ENCODE measurements at regions not wholly inside any gene's neighbourhood (a gene's known extent, or its start where the extent isn't known, plus 50 kb on each side); places are given as distances from the start of the nearest gene placed in this dataset.

- Histone ChIP-seq H3K4me1 (ENCODE audit: control insufficient read depth in 2 of 2, insufficient read depth in 2 of 2, low read length in 2 of 2) (no peaks in the 10 kb centered on the region), H3K79me2 (ENCODE audit: control insufficient read depth, insufficient read depth, low read length) (no peaks in the 10 kb centered on the region), H3K4me3 (ENCODE audit: control extremely low read depth in 1 of 5, extremely low read depth in 1 of 5, insufficient read depth in 1 of 5, low read depth in 2 of 5, low read length in 4 of 5) (no peak overlapping the region), H4K20me1 (ENCODE audit: control insufficient read depth, insufficient read depth, low read length, poor library complexity, severe bottlenecking) (no peaks in the 10 kb centered on the region), H2AFZ (ENCODE audit: insufficient read depth, low read depth, low read length, poor library complexity, severe bottlenecking) (no peak overlapping the region), H3K9ac (ENCODE audit: low read length) (no peak overlapping the region), H3K27ac (ENCODE audit: low read length in 2 of 2) (no peak overlapping the region), H3K9me3 (ENCODE audit: control extremely low read depth in 1 of 3, control insufficient read depth in 2 of 3, insufficient read depth in 1 of 3, low read length in 2 of 3) (no peaks in the 10 kb centered on the region), H3K27me3 (replicated peaks in 1 of 4; ENCODE audit: control extremely low read depth in 1 of 4, control insufficient read depth in 3 of 4, insufficient read depth in 4 of 4, low read length in 3 of 4) (no peaks in the 10 kb centered on the region), H3K36me3 (replicated peaks in 1 of 2; ENCODE audit: control extremely low read depth in 1 of 2, control insufficient read depth in 1 of 2, extremely low read depth in 1 of 2, insufficient read depth in 2 of 2, low read length in 1 of 2) (no peaks in the 10 kb centered on the region), H3K4me2 (replicated peaks; ENCODE audit: low read depth, low read length, poor library complexity, severe bottlenecking) (no peak overlapping the region)
- CTCF ChIA-PET = no interaction called here
- Mint-ChIP-seq H3K4me1 (no peaks in the 10 kb centered on the region), H3K27me3 (no peaks in the 10 kb centered on the region), H3K4me3 (no peak overlapping the region), H3K9me3 (ENCODE audit: insufficient read depth) (peaks cover 2% of the 10 kb centered on the region), H3K27ac (no peak overlapping the region)
- DNase-seq (no peak), ATAC-seq (ENCODE audit: low read depth) (no peak)
- intact Hi-C loops (cut with micrococcal nuclease) = no loop called here
- POLR2A ChIA-PET = no interaction called here
- WGBS (ENCODE audit: insufficient coverage) = 100% methylated on average over 1 of the region's 2 CpGs
- TF ChIP-seq EZH2 (IDR thresholded peaks at IDR 0.05; ENCODE audit: borderline replicate concordance, insufficient read depth, low read depth, low read length, poor library complexity, severe bottlenecking) (no peak), CTCF (IDR thresholded peaks at IDR 0.05) (no peak)
Observed at GRCh38 chr7:14988941-14989340, 86.4 kb upstream of the DGKB start.

GRCh38 chr7:14978687-14979086 lies 76.1 kb upstream of the DGKB start:
- ATAC-seq (ENCODE audit: low read depth) = no peak
- 90% methylated on average over 2 of the region's 3 CpGs for WGBS (ENCODE audit: insufficient coverage)

More at GRCh38 chr7:14978687-14979086, 76.1 kb upstream of the DGKB start:
- no peaks in the 10 kb centered on the region for H3K27me3 ChIP-seq (replicated peaks in 1 of 4; ENCODE audit: control extremely low read depth in 1 of 4, control insufficient read depth in 3 of 4, insufficient read depth in 4 of 4, low read length in 3 of 4)
- POLR2A ChIA-PET = no interaction called here
- Mint-ChIP-seq H3K9me3 (ENCODE audit: insufficient read depth) (no peaks in the 10 kb centered on the region), H3K4me3 (no peak overlapping the region), H3K27me3 (no peaks in the 10 kb centered on the region), H3K4me1 (no peaks in the 10 kb centered on the region), H3K27ac (no peak overlapping the region)
- TF ChIP-seq CTCF (IDR thresholded peaks at IDR 0.05) = no peak
- no peak for TF ChIP-seq EZH2 (IDR thresholded peaks at IDR 0.05; ENCODE audit: borderline replicate concordance, insufficient read depth, low read depth, low read length, poor library complexity, severe bottlenecking)
- no peak overlapping the region for H3K4me2 ChIP-seq (replicated peaks; ENCODE audit: low read depth, low read length, poor library complexity, severe bottlenecking)
- H3K9ac ChIP-seq (ENCODE audit: low read length) = no peak overlapping the region
- H3K4me3 ChIP-seq (ENCODE audit: control extremely low read depth in 1 of 5, extremely low read depth in 1 of 5, insufficient read depth in 1 of 5, low read depth in 2 of 5, low read length in 4 of 5) = no peak overlapping the region
- no peak overlapping the region for H3K27ac ChIP-seq (ENCODE audit: low read length in 2 of 2)
- intact Hi-C loops (cut with micrococcal nuclease) = no loop called here
- no peaks in the 10 kb centered on the region for H4K20me1 ChIP-seq (ENCODE audit: control insufficient read depth, insufficient read depth, low read length, poor library complexity, severe bottlenecking)
- no peaks in the 10 kb centered on the region for H3K36me3 ChIP-seq (replicated peaks in 1 of 2; ENCODE audit: control extremely low read depth in 1 of 2, control insufficient read depth in 1 of 2, extremely low read depth in 1 of 2, insufficient read depth in 2 of 2, low read length in 1 of 2)
- H3K79me2 ChIP-seq (ENCODE audit: control insufficient read depth, insufficient read depth, low read length) = no peaks in the 10 kb centered on the region
- DNase-seq = no peak
- no peaks in the 10 kb centered on the region for H3K9me3 ChIP-seq (ENCODE audit: control extremely low read depth in 1 of 3, control insufficient read depth in 2 of 3, insufficient read depth in 1 of 3, low read length in 2 of 3)
- CTCF ChIA-PET = no interaction called here
- no peaks in the 10 kb centered on the region for H3K4me1 ChIP-seq (ENCODE audit: control insufficient read depth in 2 of 2, insufficient read depth in 2 of 2, low read length in 2 of 2)
- H2AFZ ChIP-seq (ENCODE audit: insufficient read depth, low read depth, low read length, poor library complexity, severe bottlenecking) = no peak overlapping the region

All from B cell (primary cell).